Hepatocyte (in vitro differentiated cells): ENCODE measurements at regions not wholly inside any gene's neighbourhood (a gene's known extent, or its start where the extent isn't known, plus 50 kb on each side); places are given as distances from the start of the nearest gene placed in this dataset.

ENCODE experiments used
- DNase-seq: peaks from one replicate; pipeline ENCODE4 v3.0.0-alpha.2; 2016; ENCODE audit warnings: low spot score
- H2AFZ ChIP-seq: fragments of 200-600 bp; sonication (generic); 2 replicates; pipeline ENCODE4 v1.6.0; 2016; ENCODE audit warnings: antibody characterized with exemption, mild to moderate bottlenecking
- H3K27ac ChIP-seq: fragments of 200-600 bp; sonication (generic); 2 replicates; pipeline ENCODE4 v1.5.1; 2016; ENCODE audit warnings: mild to moderate bottlenecking
- H3K27me3 ChIP-seq: fragments of 200-600 bp; sonication (generic); 2 replicates; pipeline ENCODE4 v1.6.1; 2016
- H3K36me3 ChIP-seq: fragments of 200-600 bp; sonication (generic); replicated peaks from 2 replicates; pipeline ENCODE4 v1.5.1; 2016; ENCODE audit warnings: low read depth; ENCODE audit not compliant: insufficient read depth
- H3K4me1 ChIP-seq: fragments of 200-600 bp; sonication (generic); 2 replicates; pipeline ENCODE4 v1.5.1; 2016; ENCODE audit warnings: mild to moderate bottlenecking, moderate library complexity; ENCODE audit not compliant: insufficient read depth
- H3K4me2 ChIP-seq: fragments of 200-600 bp; sonication (generic); 2 replicates; pipeline ENCODE4 v1.6.0; 2016
- H3K4me3 ChIP-seq: fragments of 200-600 bp; sonication (generic); 2 replicates; pipeline ENCODE4 v1.5.1; 2016; ENCODE audit warnings: mild to moderate bottlenecking
- H3K79me2 ChIP-seq: fragments of 200-600 bp; sonication (generic); 2 replicates; pipeline ENCODE4 v1.6.0; 2017; ENCODE audit warnings: mild to moderate bottlenecking
- H3K9me2 ChIP-seq: fragments of 200-600 bp; sonication (generic); replicated peaks from 2 replicates; pipeline ENCODE4 v1.6.0; 2017; ENCODE audit warnings: mild to moderate bottlenecking; ENCODE audit not compliant: insufficient read depth
- H3K9me3 ChIP-seq: fragments of 200-600 bp; sonication (generic); 2 replicates; pipeline ENCODE4 v1.5.1; 2016; ENCODE audit warnings: low read depth, mild to moderate bottlenecking
- H4K20me1 ChIP-seq: fragments of 200-600 bp; sonication (generic); 2 replicates; pipeline ENCODE4 v1.6.0; 2016; ENCODE audit warnings: mild to moderate bottlenecking; ENCODE audit not compliant: insufficient read depth, poor library complexity, severe bottlenecking
- EZH2 ChIP-seq: fragments of 200-600 bp; sonication (generic); IDR thresholded peaks from 2 replicates; pipeline ENCODE4 v1.6.1; 2016; ENCODE audit warnings: antibody characterized with exemption, mild to moderate bottlenecking, borderline replicate concordance
- EZH2phosphoT487 ChIP-seq: fragments of 200-600 bp; sonication (generic); IDR thresholded peaks from one replicate; pipeline ENCODE4 v1.6.1; 2018; ENCODE audit warnings: antibody characterized with exemption, mild to moderate bottlenecking, low read depth, moderate library complexity; ENCODE audit not compliant: unreplicated experiment, severe bottlenecking
- WGBS: methylation state at CpG from one replicate; pipeline ENCODE4 v1.1.6; 2016; ENCODE audit warnings: low lambda C conversion rate; ENCODE audit errors: missing lambda C conversion rate; 5-methylcytosine and 5-hydroxymethylcytosine counted together
- TF ChIP-seq, protein P1 (sequence below): fragments of 200-600 bp; sonication (generic); IDR thresholded peaks from 2 replicates; pipeline ENCODE4 v1.5.1; 2016; ENCODE audit warnings: antibody characterized with exemption, mild to moderate bottlenecking; ENCODE audit not compliant: poor library complexity

GRCh38 chr18:1270081-1270480 is 365.4 kb downstream of the ADCYAP1 start:
- Histone ChIP-seq H3K79me2 (no peaks in the 10 kb centered on the region), H3K27me3 (no peaks in the 10 kb centered on the region)

GRCh38 chr18:1273469-1273868 is 368.8 kb downstream of the ADCYAP1 start:
- no peak overlapping the region for H3K4me3 ChIP-seq
- 80% methylated on average over 2 of the region's 2 CpGs for WGBS

More at GRCh38 chr18:1270081-1270480, 365.4 kb downstream of the ADCYAP1 start:
- peak; percentile 35 for DNase-seq
- H3K9me2 ChIP-seq: no peaks in the 10 kb centered on the region
- no peaks in the 10 kb centered on the region for H3K36me3 ChIP-seq
- H2AFZ ChIP-seq: no peak overlapping the region
- H3K4me1 ChIP-seq: no peaks in the 10 kb centered on the region
- no peak overlapping the region for H3K27ac ChIP-seq
- TF ChIP-seq, protein P1, sequence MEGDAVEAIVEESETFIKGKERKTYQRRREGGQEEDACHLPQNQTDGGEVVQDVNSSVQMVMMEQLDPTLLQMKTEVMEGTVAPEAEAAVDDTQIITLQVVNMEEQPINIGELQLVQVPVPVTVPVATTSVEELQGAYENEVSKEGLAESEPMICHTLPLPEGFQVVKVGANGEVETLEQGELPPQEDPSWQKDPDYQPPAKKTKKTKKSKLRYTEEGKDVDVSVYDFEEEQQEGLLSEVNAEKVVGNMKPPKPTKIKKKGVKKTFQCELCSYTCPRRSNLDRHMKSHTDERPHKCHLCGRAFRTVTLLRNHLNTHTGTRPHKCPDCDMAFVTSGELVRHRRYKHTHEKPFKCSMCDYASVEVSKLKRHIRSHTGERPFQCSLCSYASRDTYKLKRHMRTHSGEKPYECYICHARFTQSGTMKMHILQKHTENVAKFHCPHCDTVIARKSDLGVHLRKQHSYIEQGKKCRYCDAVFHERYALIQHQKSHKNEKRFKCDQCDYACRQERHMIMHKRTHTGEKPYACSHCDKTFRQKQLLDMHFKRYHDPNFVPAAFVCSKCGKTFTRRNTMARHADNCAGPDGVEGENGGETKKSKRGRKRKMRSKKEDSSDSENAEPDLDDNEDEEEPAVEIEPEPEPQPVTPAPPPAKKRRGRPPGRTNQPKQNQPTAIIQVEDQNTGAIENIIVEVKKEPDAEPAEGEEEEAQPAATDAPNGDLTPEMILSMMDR: no peak
- TF ChIP-seq EZH2phosphoT487: no peak
- no peak for TF ChIP-seq EZH2
- H4K20me1 ChIP-seq: no peaks in the 10 kb centered on the region
- no peak overlapping the region for H3K4me3 ChIP-seq
- no peaks in the 10 kb centered on the region for H3K9me3 ChIP-seq
- 73% methylated on average over 2 of the region's 2 CpGs for WGBS
- no peak overlapping the region for H3K4me2 ChIP-seq

GRCh38 chr18:1292167-1292566 is 387.5 kb downstream of the ADCYAP1 start:
- Histone ChIP-seq H3K4me2 (no peak overlapping the region), H3K27me3 (no peaks in the 10 kb centered on the region), H3K4me1 (no peaks in the 10 kb centered on the region), H3K79me2 (no peaks in the 10 kb centered on the region), H3K36me3 (no peaks in the 10 kb centered on the region), H3K4me3 (no peak overlapping the region), H3K9me2 (no peaks in the 10 kb centered on the region), H3K9me3 (no peaks in the 10 kb centered on the region), H3K27ac (no peak overlapping the region), H2AFZ (no peak overlapping the region), H4K20me1 (no peaks in the 10 kb centered on the region)
- DNase-seq: no peak
- TF ChIP-seq EZH2phosphoT487 (no peak), EZH2 (no peak)
- TF ChIP-seq, protein P1: no peak

More at GRCh38 chr18:1273469-1273868, 368.8 kb downstream of the ADCYAP1 start:
- H3K79me2 ChIP-seq: no peaks in the 10 kb centered on the region
- no peak overlapping the region for H3K4me2 ChIP-seq
- H3K9me2 ChIP-seq: no peaks in the 10 kb centered on the region
- no peak overlapping the region for H2AFZ ChIP-seq
- H4K20me1 ChIP-seq: no peaks in the 10 kb centered on the region
- H3K9me3 ChIP-seq: no peaks in the 10 kb centered on the region
- no peak for DNase-seq
- no peaks in the 10 kb centered on the region for H3K36me3 ChIP-seq
- no peak for TF ChIP-seq EZH2
- no peak for TF ChIP-seq EZH2phosphoT487
- TF ChIP-seq, protein P1: no peak
- H3K27ac ChIP-seq: no peak overlapping the region
- no peaks in the 10 kb centered on the region for H3K27me3 ChIP-seq
- no peaks in the 10 kb centered on the region for H3K4me1 ChIP-seq

DNA sequence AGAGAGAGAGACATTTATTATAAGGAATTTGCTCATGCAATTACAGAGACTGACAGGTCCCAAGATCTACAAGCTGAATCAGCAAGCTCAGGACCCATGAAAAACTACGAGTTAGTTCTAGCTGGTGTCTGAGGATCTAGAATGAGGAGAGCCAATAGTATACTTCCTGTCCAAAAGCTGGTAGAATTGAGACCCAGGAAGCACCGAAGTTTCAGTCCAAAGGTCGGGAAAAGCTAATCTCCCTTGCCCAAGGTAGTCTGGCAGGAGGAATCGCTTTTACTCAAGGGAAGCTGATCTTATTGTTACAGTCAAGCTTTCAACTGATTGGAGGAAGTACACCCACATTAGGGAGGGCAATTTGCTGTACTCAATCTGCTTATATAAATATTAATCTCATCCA is 389.6 kb downstream of the ADCYAP1 start:
- 73% methylated on average over 4 of the region's 4 CpGs for WGBS
- H3K27ac ChIP-seq: no peak overlapping the region

More for the DNA sequence above, 389.6 kb downstream of the ADCYAP1 start:
- H4K20me1 ChIP-seq: no peaks in the 10 kb centered on the region
- H3K4me2 ChIP-seq: no peak overlapping the region
- no peak for DNase-seq
- no peak overlapping the region for H2AFZ ChIP-seq
- no peaks in the 10 kb centered on the region for H3K9me2 ChIP-seq
- H3K36me3 ChIP-seq: no peaks in the 10 kb centered on the region
- no peaks in the 10 kb centered on the region for H3K9me3 ChIP-seq
- H3K79me2 ChIP-seq: no peaks in the 10 kb centered on the region
- no peak for TF ChIP-seq EZH2
- H3K4me1 ChIP-seq: no peaks in the 10 kb centered on the region
- no peaks in the 10 kb centered on the region for H3K27me3 ChIP-seq
- H3K4me3 ChIP-seq: no peak overlapping the region
